Activated T-cell treated with anti-CD3 and anti-CD28 coated beads, Interleukin-2, amount 50 U/mL, for 48 hours (primary cell): ENCODE measurements at regions not wholly inside any gene's neighbourhood (a gene's known extent, or its start where the extent isn't known, plus 50 kb on each side); places are given as distances from the start of the nearest gene placed in this dataset.

Source experiments
- DNase-seq, 2 experiments: peaks; one replicate each; pipeline ENCODE4 v3.0.0-alpha.2; 2020

- DNase-seq = no peak
These were observed 62.0 kb downstream of the SUCNR1 start for GRCh38 chr3:151935446-151935845.

GRCh38 chr3:151940481-151940880 is 67.0 kb downstream of the SUCNR1 start:
- no peak for DNase-seq

DNA sequence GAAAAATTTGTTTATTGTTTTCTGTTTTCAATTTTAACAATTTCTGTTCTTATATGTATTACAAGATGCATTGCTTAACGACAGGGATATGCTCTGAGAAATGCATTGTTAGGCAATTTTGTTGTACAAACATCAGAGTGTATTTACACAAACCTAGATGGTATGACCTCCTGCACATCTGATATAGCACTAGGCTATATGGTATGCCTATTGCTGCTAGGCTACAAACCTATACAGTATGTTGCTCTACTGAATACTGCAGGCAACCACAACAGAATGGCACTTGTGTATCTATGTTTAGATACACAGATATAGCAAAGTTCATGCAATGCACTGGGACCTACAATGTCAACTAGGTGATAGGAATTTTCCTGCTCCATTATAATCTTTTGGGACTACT is 70.1 kb downstream of the SUCNR1 start:
- no peak for DNase-seq

GRCh38 chr3:151944356-151944755 is 70.9 kb downstream of the SUCNR1 start:
- no peak for DNase-seq

DNA sequence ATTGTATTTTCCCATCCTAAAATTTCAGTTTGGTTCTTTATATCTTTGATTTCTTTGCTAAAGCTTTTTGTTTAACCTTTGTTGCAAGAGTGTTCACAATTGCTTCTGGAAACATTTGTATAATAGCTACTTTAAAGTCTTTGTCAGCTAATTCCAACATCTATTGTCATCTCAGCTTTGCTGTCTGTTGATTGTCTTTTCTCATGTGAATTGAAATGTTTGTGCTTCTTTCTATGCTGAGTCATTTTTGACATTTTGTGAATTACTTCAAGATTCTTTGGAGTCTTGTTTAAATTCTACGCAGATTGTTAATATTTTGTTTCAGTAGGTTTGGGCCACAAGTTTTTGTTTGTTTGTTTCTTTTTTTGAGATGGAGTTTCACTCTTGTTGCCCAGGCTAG is 73.2 kb downstream of the SUCNR1 start:
- DNase-seq = no peak

GRCh38 chr3:151949706-151950105 is 76.3 kb downstream of the SUCNR1 start:
- no peak for DNase-seq

- no peak for DNase-seq
These were observed 81.9 kb downstream of the SUCNR1 start for GRCh38 chr3:151955356-151955755.

DNA sequence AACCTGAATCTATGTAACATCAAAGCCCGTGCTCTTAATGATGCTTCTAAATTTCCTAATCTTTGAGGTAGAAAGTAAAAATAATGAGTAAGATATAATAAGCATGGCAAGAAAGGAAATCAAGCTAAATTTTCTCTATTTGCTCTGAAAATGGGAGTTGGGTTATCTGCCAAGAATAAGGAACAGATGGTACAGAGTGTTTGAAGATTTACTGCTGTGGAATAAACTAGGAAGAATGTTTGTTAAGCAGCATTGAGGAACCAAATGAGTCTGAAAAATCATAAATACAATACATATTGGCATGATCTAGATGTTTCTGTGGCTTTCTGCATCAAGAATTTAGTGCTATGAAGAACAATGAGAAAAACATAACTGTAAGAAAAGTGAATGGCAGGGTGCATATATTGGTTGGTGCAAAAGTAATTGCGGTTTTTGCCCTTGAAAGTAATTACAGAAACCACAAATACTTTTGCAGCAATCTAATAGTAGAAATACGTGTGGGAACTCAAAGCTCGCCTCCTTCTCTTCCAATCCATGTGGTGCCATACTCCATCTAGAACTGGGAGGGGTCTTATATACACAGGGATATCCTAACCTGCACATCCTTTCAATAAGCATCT is 87.6 kb downstream of the SUCNR1 start:
- DNase-seq = no peak

GRCh38 chr3:151962352-151962751 is 88.9 kb downstream of the SUCNR1 start:
- no peak for DNase-seq

DNA sequence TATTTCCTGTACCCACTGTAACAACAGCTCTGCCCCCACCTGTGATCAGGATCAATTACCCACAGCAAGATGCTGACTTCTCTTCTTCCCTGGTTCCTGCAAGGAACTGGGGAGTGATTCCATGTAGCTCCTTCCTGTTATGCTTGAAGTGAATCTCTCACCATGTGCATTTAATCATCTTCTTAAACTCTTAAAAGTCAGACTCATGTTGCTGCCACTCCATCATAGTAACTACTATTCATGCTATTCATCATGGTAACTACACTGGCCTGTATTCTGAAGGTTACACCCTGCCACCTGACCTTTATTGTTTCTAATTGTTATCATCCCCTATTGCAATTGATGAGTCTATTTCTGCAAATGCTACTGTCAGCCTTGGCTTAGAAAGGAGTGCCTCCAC is 89.5 kb downstream of the SUCNR1 start:
- DNase-seq = no peak

- DNase-seq = no peak
These were observed 91.3 kb downstream of the SUCNR1 start for GRCh38 chr3:151964743-151965142.

- no peak for DNase-seq
These were observed 95.7 kb downstream of the SUCNR1 start for GRCh38 chr3:151969026-151969642.

DNA sequence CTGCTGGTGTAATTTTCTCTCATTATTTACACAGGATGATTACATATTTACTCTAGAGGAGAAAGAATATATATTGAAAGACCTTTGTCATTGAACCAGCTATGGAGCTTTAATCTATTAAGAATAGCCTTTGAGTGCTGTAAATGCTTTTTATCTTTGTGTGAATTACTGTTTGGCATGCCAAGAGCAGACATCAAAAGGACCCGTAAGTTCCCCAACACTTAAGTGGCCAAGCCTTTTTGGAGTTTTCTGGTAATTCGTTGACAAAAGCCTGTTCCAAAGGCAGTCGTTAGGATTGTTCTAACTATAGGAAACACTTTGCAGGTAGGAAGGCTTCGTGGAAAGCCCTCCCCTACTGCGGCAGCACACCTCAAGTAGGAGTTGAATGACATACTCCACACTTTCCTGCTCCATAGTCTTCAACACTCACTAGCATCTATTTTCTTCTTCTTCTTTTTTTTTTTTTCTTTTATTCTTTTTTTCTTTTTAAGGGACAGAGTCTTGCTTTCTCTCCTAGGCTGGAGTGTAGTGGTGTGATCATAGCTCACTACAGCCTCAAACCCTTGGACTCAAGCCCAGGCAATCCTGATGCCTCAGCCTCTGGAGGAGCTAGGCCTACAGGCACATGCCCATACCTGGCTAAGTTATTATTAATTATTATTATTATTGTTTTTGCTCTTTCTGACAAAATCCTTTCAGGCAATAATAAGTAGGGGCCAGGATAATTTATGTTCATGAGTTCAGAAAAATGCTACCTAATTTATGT is 98.6 kb downstream of the SUCNR1 start:
- DNase-seq = no peak

DNA sequence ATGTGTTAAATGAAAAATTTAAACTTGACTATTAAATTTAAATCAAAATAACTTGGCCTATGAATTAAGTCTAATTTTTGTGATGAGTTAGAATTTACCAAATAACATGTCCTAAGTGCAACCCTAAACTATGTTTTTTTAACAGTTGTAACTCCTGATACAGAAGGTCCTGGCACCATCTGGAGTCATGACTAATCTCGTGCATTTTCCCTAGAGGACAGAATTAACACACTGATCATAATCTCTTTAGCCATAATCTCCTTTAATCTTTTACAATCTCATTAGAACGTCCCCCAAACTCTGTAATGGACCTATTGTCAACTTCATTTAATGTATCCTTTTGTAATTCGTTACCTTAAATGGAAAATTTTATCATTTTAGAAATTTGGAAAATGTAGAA is 100.6 kb downstream of the SUCNR1 start:
- no peak for DNase-seq

GRCh38 chr3:151976211-151977050 is 103.0 kb downstream of the SUCNR1 start:
- DNase-seq = no peak

- DNase-seq = no peak
These were observed 106.5 kb downstream of the SUCNR1 start for GRCh38 chr3:151979906-151980305.

GRCh38 chr3:151983538-151983937 is 110.1 kb downstream of the SUCNR1 start:
- no peak for DNase-seq

- DNase-seq = no peak
These were observed 112.5 kb downstream of the SUCNR1 start for GRCh38 chr3:151985787-151986430.

GRCh38 chr3:151987893-151988292 is 114.5 kb downstream of the SUCNR1 start:
- DNase-seq = no peak

GRCh38 chr3:151989621-151990020 is 116.2 kb downstream of the SUCNR1 start:
- DNase-seq = no peak

GRCh38 chr3:151990696-151991376 is 117.4 kb downstream of the SUCNR1 start:
- DNase-seq = no peak
